Osteoblast (primary cell): ENCODE measurements at regions not wholly inside any gene's neighbourhood (a gene's known extent, or its start where the extent isn't known, plus 50 kb on each side); places are given as distances from the start of the nearest gene placed in this dataset.
"Not testable (repeated sequence)": the region's sequence is repeated elsewhere in the genome, so short reads cannot be mapped to it uniquely, and the experiment has no call there.

Experiments
- DNase-seq: peaks from one replicate; pipeline ENCODE4 v3.0.0; 2011; ENCODE audit warnings: low spot score, mixed read lengths; ENCODE audit not compliant: insufficient read length; ENCODE audit errors: missing footprints
- H2AFZ ChIP-seq: 2 replicates; pipeline ENCODE4 v1.6.0; 2011; ENCODE audit warnings: mild to moderate bottlenecking, low read length
- H3K27ac ChIP-seq: 2 replicates; pipeline ENCODE4 v1.5.1; 2011; ENCODE audit warnings: mild to moderate bottlenecking, low read depth, low read length, moderate library complexity
- H3K27me3 ChIP-seq: 2 replicates; pipeline ENCODE4 v1.6.0; 2012; ENCODE audit warnings: mild to moderate bottlenecking, control low read depth, inconsistent platforms, low read length, moderate library complexity; ENCODE audit not compliant: insufficient read depth
- H3K36me3 ChIP-seq: 2 replicates; pipeline ENCODE4 v1.5.1; 2011; ENCODE audit warnings: mild to moderate bottlenecking, low read length, control low read depth, moderate library complexity; ENCODE audit not compliant: insufficient read depth
- H3K4me1 ChIP-seq: 2 replicates; pipeline ENCODE4 v1.5.1; 2011; ENCODE audit warnings: mild to moderate bottlenecking, low read length, control low read depth, moderate library complexity; ENCODE audit not compliant: insufficient read depth
- H3K4me2 ChIP-seq: 2 replicates; pipeline ENCODE4 v1.6.0; 2011; ENCODE audit warnings: mild to moderate bottlenecking, low read length; ENCODE audit not compliant: insufficient read depth
- H3K4me3 ChIP-seq: fragments of 200-600 bp; sonication (generic); 3 replicates; pipeline ENCODE4 v1.5.1; 2012; ENCODE audit warnings: mild to moderate bottlenecking, low read length, inconsistent platforms; ENCODE audit not compliant: insufficient read depth
- H3K79me2 ChIP-seq: 2 replicates; pipeline ENCODE4 v1.6.0; 2012; ENCODE audit warnings: mild to moderate bottlenecking, low read length, control low read depth, inconsistent platforms; ENCODE audit not compliant: insufficient read depth
- H3K9me3 ChIP-seq: 2 replicates; pipeline ENCODE4 v1.5.1; 2011; ENCODE audit warnings: low read depth, low read length, control low read depth
- H4K20me1 ChIP-seq: 2 replicates; pipeline ENCODE4 v1.6.0; 2012; ENCODE audit warnings: mild to moderate bottlenecking, low read length, control low read depth; ENCODE audit not compliant: insufficient read depth
- TF ChIP-seq, protein P1 (sequence below): IDR thresholded peaks from 2 replicates; pipeline ENCODE4 v1.5.1; 2011; ENCODE audit warnings: mild to moderate bottlenecking, low read depth, low read length, moderate library complexity; ENCODE audit errors: extremely low read depth

DNA sequence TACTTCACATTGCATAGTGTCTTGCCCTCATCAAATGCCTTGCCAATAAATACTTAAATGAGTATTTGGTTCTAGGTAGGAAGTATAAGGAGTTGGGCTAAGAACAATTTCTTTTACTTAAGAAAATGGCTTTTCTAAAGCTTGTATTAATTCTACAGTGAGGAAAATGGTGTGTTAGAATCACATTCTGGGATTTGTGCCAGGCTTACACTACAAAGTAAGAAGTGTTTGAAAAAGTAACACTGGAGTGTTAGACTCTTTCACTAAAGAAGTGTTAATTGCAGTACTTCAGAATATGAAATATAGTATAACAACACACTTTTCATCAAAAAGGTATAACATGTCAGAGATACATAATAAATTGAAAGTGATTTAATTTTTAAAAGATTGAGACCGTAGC is 328.7 kb downstream of the C3orf38 start:
- H3K27ac ChIP-seq = no peak overlapping the region
- TF ChIP-seq, protein P1, sequence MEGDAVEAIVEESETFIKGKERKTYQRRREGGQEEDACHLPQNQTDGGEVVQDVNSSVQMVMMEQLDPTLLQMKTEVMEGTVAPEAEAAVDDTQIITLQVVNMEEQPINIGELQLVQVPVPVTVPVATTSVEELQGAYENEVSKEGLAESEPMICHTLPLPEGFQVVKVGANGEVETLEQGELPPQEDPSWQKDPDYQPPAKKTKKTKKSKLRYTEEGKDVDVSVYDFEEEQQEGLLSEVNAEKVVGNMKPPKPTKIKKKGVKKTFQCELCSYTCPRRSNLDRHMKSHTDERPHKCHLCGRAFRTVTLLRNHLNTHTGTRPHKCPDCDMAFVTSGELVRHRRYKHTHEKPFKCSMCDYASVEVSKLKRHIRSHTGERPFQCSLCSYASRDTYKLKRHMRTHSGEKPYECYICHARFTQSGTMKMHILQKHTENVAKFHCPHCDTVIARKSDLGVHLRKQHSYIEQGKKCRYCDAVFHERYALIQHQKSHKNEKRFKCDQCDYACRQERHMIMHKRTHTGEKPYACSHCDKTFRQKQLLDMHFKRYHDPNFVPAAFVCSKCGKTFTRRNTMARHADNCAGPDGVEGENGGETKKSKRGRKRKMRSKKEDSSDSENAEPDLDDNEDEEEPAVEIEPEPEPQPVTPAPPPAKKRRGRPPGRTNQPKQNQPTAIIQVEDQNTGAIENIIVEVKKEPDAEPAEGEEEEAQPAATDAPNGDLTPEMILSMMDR = no peak
- no peak overlapping the region for H2AFZ ChIP-seq
- H3K79me2 ChIP-seq = no peaks in the 10 kb centered on the region
- no peak overlapping the region for H3K4me3 ChIP-seq
- H3K9me3 ChIP-seq = no peaks in the 10 kb centered on the region
- no peak overlapping the region for H3K4me2 ChIP-seq
- no peak for DNase-seq
- no peaks in the 10 kb centered on the region for H3K36me3 ChIP-seq
- no peaks in the 10 kb centered on the region for H4K20me1 ChIP-seq
- H3K4me1 ChIP-seq = no peaks in the 10 kb centered on the region
- H3K27me3 ChIP-seq = no peaks in the 10 kb centered on the region

DNA sequence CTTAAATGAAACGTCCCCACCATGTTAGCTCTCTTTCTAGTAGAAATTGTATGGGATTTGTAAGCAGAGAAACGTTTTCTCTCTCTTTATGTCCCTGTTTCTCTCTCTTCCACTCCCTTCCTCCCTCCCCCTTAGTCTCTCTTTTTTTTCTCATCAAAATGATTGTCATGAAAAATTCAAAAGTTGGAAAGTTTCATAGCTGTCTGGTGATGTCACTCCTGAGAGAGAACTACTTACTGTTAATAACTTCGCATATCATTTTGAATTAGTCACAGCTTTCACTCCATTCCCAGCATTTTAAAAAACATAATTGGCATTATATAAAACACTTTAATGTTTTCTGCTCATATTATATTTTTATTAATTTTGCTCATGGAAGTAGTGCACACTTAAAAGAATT is 331.1 kb downstream of the C3orf38 start:
- Histone ChIP-seq H3K4me2 (no peak overlapping the region), H3K27ac (peak overlapping the region; percentile 52), H3K79me2 (no peaks in the 10 kb centered on the region), H3K4me3 (no peak overlapping the region), H3K36me3 (no peaks in the 10 kb centered on the region), H3K4me1 (no peaks in the 10 kb centered on the region), H3K9me3 (no peaks in the 10 kb centered on the region), H4K20me1 (no peaks in the 10 kb centered on the region), H3K27me3 (no peaks in the 10 kb centered on the region), H2AFZ (peak overlapping the region; percentile 71)
- DNase-seq = no peak
- TF ChIP-seq, protein P1 = no peak

DNA sequence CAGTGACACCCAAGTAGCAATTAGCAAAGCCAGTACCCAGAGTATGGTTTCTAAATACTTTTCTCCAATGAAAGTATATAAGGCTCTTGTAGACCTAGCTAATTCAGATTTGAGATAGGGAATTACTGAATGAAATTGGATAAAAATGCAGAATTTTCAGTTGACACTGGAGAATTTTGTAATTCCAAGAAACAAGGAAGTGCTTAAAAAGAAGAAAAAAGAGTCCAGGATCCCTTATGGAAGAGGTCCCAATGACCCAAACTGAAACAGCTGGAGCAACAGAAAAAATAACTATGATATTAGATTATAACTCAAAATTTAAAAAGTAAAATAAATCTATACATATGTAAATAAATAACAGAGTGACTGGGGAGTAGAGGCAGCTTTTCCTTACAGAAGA is 335.2 kb downstream of the C3orf38 start:
- H3K4me2 ChIP-seq = no peak overlapping the region
- no peaks in the 10 kb centered on the region for H3K4me1 ChIP-seq
- no peaks in the 10 kb centered on the region for H3K27me3 ChIP-seq
- no peaks in the 10 kb centered on the region for H3K36me3 ChIP-seq
- no peaks in the 10 kb centered on the region for H3K79me2 ChIP-seq
- H3K9me3 ChIP-seq = no peaks in the 10 kb centered on the region
- TF ChIP-seq, protein P1 = no peak
- H4K20me1 ChIP-seq = no peaks in the 10 kb centered on the region
- H3K4me3 ChIP-seq = no peak overlapping the region
- no peak overlapping the region for H3K27ac ChIP-seq
- no peak for DNase-seq
- no peak overlapping the region for H2AFZ ChIP-seq

DNA sequence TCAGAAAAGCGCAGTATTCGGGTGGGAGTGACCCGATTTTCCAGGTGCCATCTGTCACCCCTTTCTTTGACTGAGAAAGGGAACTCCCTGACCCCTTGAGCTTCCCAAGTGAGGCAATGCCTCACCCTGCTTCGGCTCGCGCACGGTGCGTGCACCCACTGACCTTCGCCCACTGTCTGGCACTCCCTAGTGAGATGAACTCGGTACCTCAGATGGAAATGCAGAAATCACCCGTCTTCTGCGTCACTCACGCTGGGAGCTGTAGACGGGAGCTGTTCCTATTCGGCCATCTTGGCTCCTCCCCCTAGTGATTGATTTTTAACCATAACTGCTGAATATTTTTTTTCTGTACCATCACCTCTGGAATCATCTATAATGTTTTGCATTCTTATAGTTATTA is 359.1 kb downstream of the C3orf38 start:
- not testable (repeated sequence) for H3K9me3 ChIP-seq, H3K36me3 ChIP-seq, H3K27me3 ChIP-seq, H3K4me1 ChIP-seq, H3K4me2 ChIP-seq, H3K4me3 ChIP-seq, H3K79me2 ChIP-seq, H3K27ac ChIP-seq, H2AFZ ChIP-seq, H4K20me1 ChIP-seq, DNase-seq

DNA sequence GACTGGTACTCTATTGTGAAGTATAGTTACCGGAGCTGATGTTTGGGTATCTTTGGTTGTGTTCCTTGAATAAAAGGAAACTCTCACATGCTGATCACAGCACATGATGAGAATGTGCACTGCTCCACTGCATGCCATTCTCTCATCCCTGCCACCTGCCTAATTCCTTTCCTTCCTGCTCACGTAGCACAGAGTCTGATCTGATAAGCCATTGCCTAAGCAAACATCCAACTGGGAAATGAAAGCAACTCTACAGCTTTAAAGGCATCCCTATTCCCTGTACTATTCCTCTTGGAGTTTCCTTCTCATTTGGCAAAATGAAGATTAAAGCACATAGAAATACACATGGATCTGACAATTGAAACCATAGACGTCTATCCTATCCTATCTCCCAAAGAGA is 359.8 kb downstream of the C3orf38 start:
- Histone ChIP-seq H3K9me3 (no peaks in the 10 kb centered on the region), H4K20me1 (no peaks in the 10 kb centered on the region), H3K4me1 (no peaks in the 10 kb centered on the region), H3K79me2 (no peaks in the 10 kb centered on the region), H3K4me3 (no peak overlapping the region), H3K4me2 (no peak overlapping the region), H3K36me3 (no peaks in the 10 kb centered on the region), H3K27me3 (no peaks in the 10 kb centered on the region), H3K27ac (no peak overlapping the region), H2AFZ (no peak overlapping the region)
- DNase-seq = no peak
- TF ChIP-seq, protein P1 = no peak
